ENCODE measurements at regions not wholly inside any gene's neighbourhood (a gene's known extent, or its start where the extent isn't known, plus 50 kb on each side); places are given as distances from the start of the nearest gene placed in this dataset.

DNA sequence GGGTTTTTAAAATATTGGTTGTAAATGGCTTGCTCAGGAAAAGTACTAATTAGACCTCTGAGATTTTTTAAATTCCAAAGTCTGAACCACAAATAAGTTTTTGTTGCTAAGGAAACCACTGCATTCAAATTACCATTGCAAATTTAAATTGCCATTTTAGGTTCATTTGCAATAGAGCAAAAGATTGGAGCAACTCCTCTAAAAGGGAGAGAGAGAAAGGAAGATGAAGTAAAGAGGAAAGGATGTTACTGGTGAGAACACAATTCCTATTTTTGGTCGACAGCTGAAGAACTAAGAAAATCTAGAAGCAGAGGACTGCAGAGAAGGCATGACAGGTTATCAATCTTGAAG, 74.9 kb downstream of the FOXI3 start:
- TF ChIP-seq, protein P1, sequence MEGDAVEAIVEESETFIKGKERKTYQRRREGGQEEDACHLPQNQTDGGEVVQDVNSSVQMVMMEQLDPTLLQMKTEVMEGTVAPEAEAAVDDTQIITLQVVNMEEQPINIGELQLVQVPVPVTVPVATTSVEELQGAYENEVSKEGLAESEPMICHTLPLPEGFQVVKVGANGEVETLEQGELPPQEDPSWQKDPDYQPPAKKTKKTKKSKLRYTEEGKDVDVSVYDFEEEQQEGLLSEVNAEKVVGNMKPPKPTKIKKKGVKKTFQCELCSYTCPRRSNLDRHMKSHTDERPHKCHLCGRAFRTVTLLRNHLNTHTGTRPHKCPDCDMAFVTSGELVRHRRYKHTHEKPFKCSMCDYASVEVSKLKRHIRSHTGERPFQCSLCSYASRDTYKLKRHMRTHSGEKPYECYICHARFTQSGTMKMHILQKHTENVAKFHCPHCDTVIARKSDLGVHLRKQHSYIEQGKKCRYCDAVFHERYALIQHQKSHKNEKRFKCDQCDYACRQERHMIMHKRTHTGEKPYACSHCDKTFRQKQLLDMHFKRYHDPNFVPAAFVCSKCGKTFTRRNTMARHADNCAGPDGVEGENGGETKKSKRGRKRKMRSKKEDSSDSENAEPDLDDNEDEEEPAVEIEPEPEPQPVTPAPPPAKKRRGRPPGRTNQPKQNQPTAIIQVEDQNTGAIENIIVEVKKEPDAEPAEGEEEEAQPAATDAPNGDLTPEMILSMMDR (IDR thresholded peaks at IDR 0.05) = no peak
- TF ChIP-seq POLR2A (IDR thresholded peaks at IDR 0.05) = no peak

Data from breast epithelium (tissue), 3 donors.